HL-60 (cell line): ENCODE measurements at regions not wholly inside any gene's neighbourhood (a gene's known extent, or its start where the extent isn't known, plus 50 kb on each side); places are given as distances from the start of the nearest gene placed in this dataset.

Source experiments
- CTCF ChIP-seq: IDR thresholded peaks from one replicate; pipeline ENCODE4 v1.5.1; 2011; ENCODE audit warnings: low read length, control low read depth, inconsistent platforms; ENCODE audit not compliant: insufficient read depth
- GABPA ChIP-seq: IDR thresholded peaks from 2 replicates; pipeline ENCODE4 v1.6.1; 2012; ENCODE audit warnings: low read depth
- POLR2AphosphoS5 ChIP-seq: IDR thresholded peaks from 2 replicates; pipeline ENCODE4 v1.6.1; 2012; ENCODE audit warnings: low read depth
- REST ChIP-seq: IDR thresholded peaks from 2 replicates; pipeline ENCODE4 v1.6.1; 2012; ENCODE audit warnings: low read depth; ENCODE audit not compliant: insufficient replicate concordance
- SPI1 ChIP-seq: IDR thresholded peaks from 2 replicates; pipeline ENCODE4 v1.6.1; 2012; ENCODE audit warnings: low read depth, mild to moderate bottlenecking, borderline replicate concordance

GRCh38 chr9:81389569-81389993, 299.8 kb downstream of the TLE1 start:
- no peak for TF ChIP-seq SPI1
- TF ChIP-seq CTCF: no peak
- TF ChIP-seq REST: no peak
- TF ChIP-seq POLR2AphosphoS5: no peak
- no peak for TF ChIP-seq GABPA
